ENCODE measurements at regions not wholly inside any gene's neighbourhood (a gene's known extent, or its start where the extent isn't known, plus 50 kb on each side); places are given as distances from the start of the nearest gene placed in this dataset.

DNA sequence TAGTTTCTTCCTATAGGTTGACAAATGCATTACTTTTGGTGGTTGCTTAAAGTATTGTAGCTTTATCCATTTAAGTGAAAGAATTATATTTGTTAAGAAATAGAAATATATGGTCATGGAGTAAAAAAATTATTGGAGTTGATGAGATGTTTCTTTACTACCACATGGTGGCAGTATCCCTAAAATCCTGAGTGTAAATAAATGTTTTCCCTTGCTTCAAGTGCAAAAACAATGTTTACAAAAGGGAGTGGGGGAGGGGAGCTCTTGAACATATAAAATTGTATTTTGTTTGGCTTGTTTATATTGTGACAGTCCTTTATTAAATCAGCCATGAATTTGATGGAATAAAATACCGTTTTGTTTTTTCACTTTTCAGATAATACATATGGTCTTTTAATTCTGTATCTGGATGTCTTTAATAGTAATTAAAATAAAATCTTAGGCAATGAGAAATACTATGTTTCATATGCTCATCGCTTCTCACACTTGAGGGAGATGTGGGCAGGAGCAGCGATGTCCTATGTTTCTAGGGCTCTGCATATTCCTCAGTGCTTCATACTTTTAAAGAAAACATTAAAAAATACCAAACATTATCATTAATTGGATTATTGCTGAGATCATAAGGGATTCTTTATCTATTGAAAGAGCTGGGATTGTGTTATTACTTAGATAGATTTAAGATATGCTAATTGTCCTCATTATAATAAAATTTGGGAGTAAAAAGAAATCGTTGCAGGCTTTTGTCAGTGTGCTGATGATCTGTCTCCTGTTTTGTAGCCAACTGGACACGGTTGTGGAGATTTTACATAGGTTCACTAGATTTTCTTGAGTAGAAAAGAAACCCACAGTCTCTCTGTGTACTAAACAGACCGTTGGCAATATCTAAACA, 349.7 kb downstream of the TUSC7 start:
- TF ChIP-seq, protein P1, sequence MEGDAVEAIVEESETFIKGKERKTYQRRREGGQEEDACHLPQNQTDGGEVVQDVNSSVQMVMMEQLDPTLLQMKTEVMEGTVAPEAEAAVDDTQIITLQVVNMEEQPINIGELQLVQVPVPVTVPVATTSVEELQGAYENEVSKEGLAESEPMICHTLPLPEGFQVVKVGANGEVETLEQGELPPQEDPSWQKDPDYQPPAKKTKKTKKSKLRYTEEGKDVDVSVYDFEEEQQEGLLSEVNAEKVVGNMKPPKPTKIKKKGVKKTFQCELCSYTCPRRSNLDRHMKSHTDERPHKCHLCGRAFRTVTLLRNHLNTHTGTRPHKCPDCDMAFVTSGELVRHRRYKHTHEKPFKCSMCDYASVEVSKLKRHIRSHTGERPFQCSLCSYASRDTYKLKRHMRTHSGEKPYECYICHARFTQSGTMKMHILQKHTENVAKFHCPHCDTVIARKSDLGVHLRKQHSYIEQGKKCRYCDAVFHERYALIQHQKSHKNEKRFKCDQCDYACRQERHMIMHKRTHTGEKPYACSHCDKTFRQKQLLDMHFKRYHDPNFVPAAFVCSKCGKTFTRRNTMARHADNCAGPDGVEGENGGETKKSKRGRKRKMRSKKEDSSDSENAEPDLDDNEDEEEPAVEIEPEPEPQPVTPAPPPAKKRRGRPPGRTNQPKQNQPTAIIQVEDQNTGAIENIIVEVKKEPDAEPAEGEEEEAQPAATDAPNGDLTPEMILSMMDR (IDR thresholded peaks at IDR 0.05) = peak in 3 of 6 experiments; percentile 23 to 48 (median 41)
- TF ChIP-seq POLR2A (IDR thresholded peaks at IDR 0.05) = no peak

All from thyroid gland (tissue), 4 donors.